GM12878 (cell line): ENCODE measurements at regions not wholly inside any gene's neighbourhood (a gene's known extent, or its start where the extent isn't known, plus 50 kb on each side); places are given as distances from the start of the nearest gene placed in this dataset.

Experiments
- ATAC-seq: fragments of 200-7000 bp; cut with Tn5 transposase; 3 replicates; pipeline ENCODE4 v1.9.1; 2020; ENCODE audit warnings: mild to moderate bottlenecking, moderate library complexity
- BruUV-seq: library from RNA; stranded (reverse); fragments of 400-500 nt; replicated peaks from 2 replicates; lab custom pipeline; 2021; lab: Mats Ljungman, UMichigan
- CTCF ChIA-PET: fragments of 300-600 bp; sonication (Branson Sonifier 250); formaldehyde crosslinking; extraction: SDS; loops from one replicate; lab custom pipeline; 2021; ENCODE audit warnings: inconsistent platforms; lab: Yijun Ruan, JAX
- POLR2A ChIA-PET: fragments of 350-600 bp; formaldehyde crosslinking; extraction: SDS; loops from one replicate; lab custom pipeline; 2021; ENCODE audit warnings: inconsistent platforms; lab: Charles Lee
- RAD21 ChIA-PET: fragments of 300-600 bp; sonication (Branson Sonifier 250); formaldehyde crosslinking; loops from one replicate; lab custom pipeline; 2023; ENCODE audit warnings: antibody characterized with exemption; ENCODE audit not compliant: unreplicated experiment; lab: Charles Lee
- SMC1A ChIA-PET: fragments of 300-600 bp; sonication (Branson Sonifier 250); formaldehyde crosslinking; loops from one replicate; lab custom pipeline; 2023; ENCODE audit not compliant: unreplicated experiment, uncharacterized antibody; lab: Charles Lee
- DNase-seq: peaks from one replicate; pipeline ENCODE4 v3.0.0-alpha.2; 2011; ENCODE audit warnings: low read depth, low spot score
- FAIRE-seq: peaks from 3 replicates; lab custom pipeline; 2011; peaks lifted over from hg19 to GRCh38; lab: Jason Lieb, UNC
- H2AFZ ChIP-seq: 2 replicates; pipeline ENCODE4 v1.6.0; 2011; ENCODE audit warnings: low read depth, low read length, control low read depth; ENCODE audit not compliant: control insufficient read depth
- H3K27ac ChIP-seq: 2 replicates; pipeline ENCODE4 v1.5.1; 2011; ENCODE audit warnings: control low read depth; ENCODE audit not compliant: control insufficient read depth, insufficient read depth
- H3K27me3 ChIP-seq, 2 experiments: replicated peaks in 1 of 2; 2 replicates each; pipeline versions ENCODE4 v1.6.0 to v1.6.1; 2011; ENCODE audit warnings: low read length in 1 of 2; ENCODE audit not compliant: control insufficient read depth in 2 of 2, insufficient read depth in 2 of 2
- H3K36me3 ChIP-seq, 2 experiments: 2 replicates each; pipeline ENCODE4 v1.5.1; 2011; ENCODE audit warnings: low read length in 1 of 2; ENCODE audit not compliant: control insufficient read depth in 2 of 2, insufficient read depth in 2 of 2
- H3K4me1 ChIP-seq: 2 replicates; pipeline ENCODE4 v1.6.1; 2011; ENCODE audit warnings: mild to moderate bottlenecking, low read length, moderate library complexity, mixed read lengths; ENCODE audit not compliant: control insufficient read depth, insufficient read depth
- H3K4me2 ChIP-seq: 2 replicates; pipeline ENCODE4 v1.6.0; 2011; ENCODE audit warnings: control low read depth; ENCODE audit not compliant: control insufficient read depth, insufficient read depth
- H3K4me3 ChIP-seq: fragments of 200-600 bp; sonication (generic); 2 replicates; pipeline ENCODE4 v1.5.1; 2016
- H3K79me2 ChIP-seq: 2 replicates; pipeline ENCODE4 v1.6.0; 2011; ENCODE audit warnings: low read length; ENCODE audit not compliant: control insufficient read depth, insufficient read depth
- H3K9ac ChIP-seq: 2 replicates; pipeline ENCODE4 v1.8.0; 2011; ENCODE audit warnings: low read length, control low read depth, mixed read lengths; ENCODE audit not compliant: control insufficient read depth, insufficient read depth
- H3K9me3 ChIP-seq: replicated peaks from 3 replicates; pipeline ENCODE4 v1.5.1; 2011; ENCODE audit warnings: mild to moderate bottlenecking, low read length; ENCODE audit not compliant: control insufficient read depth, insufficient read depth
- H4K20me1 ChIP-seq: 2 replicates; pipeline ENCODE4 v1.6.0; 2011; ENCODE audit not compliant: control insufficient read depth, insufficient read depth
- BACH1 ChIP-seq: fragments of 450-650 bp; IDR thresholded peaks from 2 replicates; pipeline ENCODE4 v1.6.1; 2017; ENCODE audit warnings: mild to moderate bottlenecking, borderline replicate concordance
- CHD4 ChIP-seq: fragments of 200-600 bp; sonication (generic); IDR thresholded peaks from 2 replicates; pipeline ENCODE4 v1.6.1; 2016; ENCODE audit warnings: mild to moderate bottlenecking
- ETV6 ChIP-seq, 2 experiments: fragments of 450-650 bp in 1 of 2; IDR thresholded peaks in 1 of 2; conservative IDR thresholded peaks in 1 of 2; 2 replicates each; pipeline ENCODE4 v1.6.1; 2014; ENCODE audit warnings: antibody characterized with exemption in 1 of 2, borderline replicate concordance in 1 of 2, low read depth in 1 of 2, mild to moderate bottlenecking in 1 of 2, moderate library complexity in 1 of 2
- FOXK2 ChIP-seq: fragments of 450-650 bp; IDR thresholded peaks from 2 replicates; pipeline ENCODE4 v1.6.1; 2017; ENCODE audit warnings: mild to moderate bottlenecking, moderate library complexity
- HSF1 ChIP-seq: fragments of 150-350 bp; IDR thresholded peaks from 2 replicates; pipeline ENCODE4 v1.6.1; 2014; ENCODE audit warnings: mild to moderate bottlenecking, low read depth, low read length
- KDM1A ChIP-seq: fragments of 200-600 bp; sonication (generic); IDR thresholded peaks from 2 replicates; pipeline ENCODE4 v1.6.1; 2016; ENCODE audit warnings: borderline replicate concordance
- NFIC ChIP-seq: IDR thresholded peaks from 2 replicates; pipeline ENCODE4 v1.6.1; 2012; ENCODE audit warnings: low read depth, mild to moderate bottlenecking, inconsistent platforms, low read length, moderate library complexity
- NKRF ChIP-seq: fragments of 450-650 bp; conservative IDR thresholded peaks from 2 replicates; pipeline ENCODE4 v1.6.1; 2017; ENCODE audit warnings: mild to moderate bottlenecking, moderate library complexity
- PBX3 ChIP-seq: IDR thresholded peaks from 2 replicates; pipeline ENCODE4 v1.6.1; 2011; ENCODE audit warnings: mild to moderate bottlenecking, low read depth, low read length, moderate library complexity; ENCODE audit not compliant: insufficient replicate concordance
- SIN3A ChIP-seq: IDR thresholded peaks from 2 replicates; pipeline ENCODE4 v1.6.1; 2012; ENCODE audit warnings: low read depth, low read length, improper control_type of control experiment
- SRF ChIP-seq, 2 experiments: IDR thresholded peaks; 2 replicates each; pipeline ENCODE4 v1.6.1; 2011; ENCODE audit warnings: low read depth in 2 of 2, low read length in 2 of 2, mild to moderate bottlenecking in 1 of 2, moderate library complexity in 1 of 2
- TAF1 ChIP-seq: IDR thresholded peaks from 2 replicates; pipeline ENCODE4 v1.6.1; 2011; ENCODE audit warnings: mild to moderate bottlenecking, low read depth, low read length, borderline replicate concordance
- WGBS: methylation state at CpG from one replicate; pipeline ENCODE4 v1.1.6; 2016; ENCODE audit warnings: low lambda C conversion rate; ENCODE audit not compliant: insufficient replicate concordance, insufficient coverage; ENCODE audit errors: missing lambda C conversion rate; 5-methylcytosine and 5-hydroxymethylcytosine counted together
- in situ Hi-C: fragments of 300-500 bp; cut with MboI; formaldehyde crosslinking; loops from 9 replicates; pipeline ENCODE4 v1.14.3; 2018; ENCODE audit warnings: mixed read lengths
- intact Hi-C: fragments of 100-400 bp; cut with micrococcal nuclease; formaldehyde crosslinking; loops from one replicate; pipeline ENCODE4 v1.14.2; 2022; ENCODE audit not compliant: unreplicated experiment

GRCh38 chr4:174170091-174170490, 113.4 kb downstream of the FBXO8 start:
- Histone ChIP-seq H3K27me3 (no peaks in the 10 kb centered on the region), H3K4me3 (no peak overlapping the region), H2AFZ (no peak overlapping the region), H3K79me2 (no peaks in the 10 kb centered on the region), H3K9ac (no peak overlapping the region), H3K9me3 (no peaks in the 10 kb centered on the region), H3K36me3 (no peaks in the 10 kb centered on the region), H3K27ac (no peak overlapping the region), H3K4me1 (no peaks in the 10 kb centered on the region), H3K4me2 (no peak overlapping the region), H4K20me1 (no peaks in the 10 kb centered on the region)
- CTCF ChIA-PET = no interaction called here
- POLR2A ChIA-PET = no interaction called here
- TF ChIP-seq CHD4 (no peak), PBX3 (no peak), NFIC (no peak), ETV6 (conservative IDR thresholded peaks at IDR 0.05 in 1 of 2, IDR thresholded peaks at IDR 0.05 in 1 of 2; ENCODE audit: borderline replicate concordance in 1 of 2, low read depth in 1 of 2) (no peak), BACH1 (no peak), SRF (IDR thresholded peaks at IDR 0.05; ENCODE audit: low read depth in 2 of 2, low read length in 2 of 2) (no peak), NKRF (no peak), FOXK2 (no peak), HSF1 (no peak), SIN3A (no peak), KDM1A (no peak), TAF1 (no peak)
- ATAC-seq = no peak
- in situ Hi-C loops = no loop called here
- intact Hi-C loops = no loop called here
- WGBS = 61% methylated on average over 7 of the region's 7 CpGs
- RAD21 ChIA-PET = no interaction called here
- no peak for FAIRE-seq
- BruUV-seq = no TSS peak
- no peak for DNase-seq
- SMC1A ChIA-PET = interaction anchor here (0.7 kb wide), 1 partner anchor 43 kb away, joined by 4 read pairs; no protein-coding TSS in a partner anchor
